T1000 (cell line): ENCODE measurements at regions not wholly inside any gene's neighbourhood (a gene's known extent, or its start where the extent isn't known, plus 50 kb on each side); places are given as distances from the start of the nearest gene placed in this dataset.
A peak's percentile ranks its signal among the peaks of the same experiment; 100 is the strongest.
"Not testable (repeated sequence)": the region's sequence is repeated elsewhere in the genome, so short reads cannot be mapped to it uniquely, and the experiment has no call there.

ENCODE experiments used
- DNase-seq: peaks from one replicate; lab custom pipeline; 2025; ENCODE audit warnings: mixed read lengths; lab: John Stamatoyannopoulos, UW

DNA sequence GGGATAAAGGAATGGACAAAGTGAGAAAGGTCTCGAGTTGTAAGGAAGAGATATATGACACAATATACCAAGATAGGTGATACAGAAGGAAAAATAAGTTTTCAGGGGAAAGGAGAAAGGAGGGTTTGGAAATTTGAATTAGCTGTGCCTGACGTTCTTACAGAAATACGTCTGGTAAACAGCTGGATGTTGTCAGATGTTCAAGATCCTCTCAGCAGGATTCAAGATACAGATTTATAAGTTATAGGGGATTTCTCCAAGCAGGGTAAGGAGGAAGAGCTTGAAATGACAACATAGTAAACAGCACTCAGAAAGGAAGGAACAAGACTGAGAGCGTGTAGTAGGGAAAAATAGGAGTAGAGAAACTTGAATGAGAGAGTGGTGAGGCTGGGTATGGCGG lies 1184.1 kb downstream of the TYW1 start:
- no peak for DNase-seq

- DNase-seq: no peak
These were observed 1186.5 kb downstream of the TYW1 start for GRCh38 chr7:68183176-68183575.

DNA sequence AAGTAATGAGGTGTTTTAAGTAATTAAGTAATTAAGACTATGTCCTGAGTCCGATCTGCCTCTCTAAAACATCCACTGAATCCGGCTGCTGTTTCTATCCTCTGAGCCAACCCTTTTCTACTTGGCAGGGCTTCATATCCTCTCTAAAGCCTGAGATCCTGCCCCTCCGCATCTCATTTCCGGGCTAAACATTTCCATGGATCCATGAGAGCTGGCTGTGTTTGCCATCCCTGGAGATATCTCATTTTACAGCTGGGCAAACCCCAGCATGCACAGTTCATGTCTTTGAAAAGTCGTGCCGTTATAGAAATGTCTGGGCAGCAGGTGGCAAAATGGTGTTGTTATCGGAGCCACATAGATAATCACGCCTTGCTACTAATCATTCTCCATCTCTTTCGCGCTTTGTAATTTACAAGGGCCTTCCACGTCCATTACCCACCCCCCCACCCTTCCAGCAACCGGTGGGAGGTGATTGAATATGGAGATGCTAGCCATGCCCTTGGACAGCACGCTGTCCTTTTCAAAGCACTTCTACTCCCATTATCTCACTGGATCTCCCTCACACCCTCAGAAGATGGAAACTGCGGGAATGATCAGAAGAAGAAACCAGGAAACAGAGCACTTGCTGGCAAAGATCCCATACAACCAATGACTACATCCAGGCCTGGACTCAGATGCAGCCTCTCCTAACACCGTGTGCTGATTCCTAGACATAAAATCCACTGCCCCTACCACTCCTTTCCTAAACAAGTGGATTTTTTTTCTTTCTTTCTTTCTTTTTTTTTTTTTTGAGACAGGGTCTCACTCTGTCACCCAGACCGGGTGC lies 1189.2 kb downstream of the TYW1 start:
- no peak for DNase-seq

- no peak for DNase-seq
These were observed 1190.9 kb downstream of the TYW1 start for GRCh38 chr7:68187532-68187931.

DNA sequence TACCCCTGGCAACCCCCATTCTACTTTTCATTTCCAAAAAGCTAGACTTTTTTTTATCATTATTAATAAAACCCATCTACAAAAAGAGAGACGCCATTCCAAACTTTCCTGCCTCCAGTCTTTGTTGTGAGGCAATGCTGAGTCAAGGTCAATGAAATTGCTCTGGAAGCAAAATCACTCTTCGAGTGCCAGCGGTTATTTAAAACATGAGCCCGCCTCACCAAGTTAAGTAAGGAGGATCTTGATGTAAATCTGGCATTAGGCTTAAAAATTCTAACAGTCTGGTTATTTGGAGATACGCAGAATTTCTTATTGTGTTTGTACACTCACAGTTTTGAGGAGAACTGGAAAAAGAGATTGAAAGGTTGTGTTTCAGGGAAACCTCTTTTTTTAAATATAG lies 1196.3 kb downstream of the TYW1 start:
- no peak for DNase-seq

DNA sequence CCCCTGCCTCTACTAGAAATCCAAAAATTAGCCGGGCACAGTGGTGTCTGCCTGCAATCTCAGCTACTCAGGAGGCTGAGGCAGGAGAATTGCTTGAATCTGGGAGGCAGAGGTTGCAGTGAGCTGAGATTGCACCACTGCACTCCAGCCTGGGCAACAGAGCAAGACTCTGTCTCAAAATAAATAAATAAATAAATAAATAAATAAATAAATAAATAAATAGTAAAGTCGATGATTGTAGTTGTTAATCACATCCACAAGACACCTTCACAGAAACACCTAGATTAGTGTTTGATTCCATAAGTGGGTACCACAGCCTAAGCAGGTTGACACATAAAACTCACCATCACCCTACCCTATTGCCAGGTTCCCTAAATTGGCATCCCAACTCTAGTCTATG lies 1199.0 kb downstream of the TYW1 start:
- DNase-seq: not testable (repeated sequence)

GRCh38 chr7:68200051-68200670 lies 1203.5 kb downstream of the TYW1 start:
- DNase-seq: peak; percentile 30

- DNase-seq: no peak
These were observed 1206.6 kb downstream of the TYW1 start for GRCh38 chr7:68203251-68203650.

DNA sequence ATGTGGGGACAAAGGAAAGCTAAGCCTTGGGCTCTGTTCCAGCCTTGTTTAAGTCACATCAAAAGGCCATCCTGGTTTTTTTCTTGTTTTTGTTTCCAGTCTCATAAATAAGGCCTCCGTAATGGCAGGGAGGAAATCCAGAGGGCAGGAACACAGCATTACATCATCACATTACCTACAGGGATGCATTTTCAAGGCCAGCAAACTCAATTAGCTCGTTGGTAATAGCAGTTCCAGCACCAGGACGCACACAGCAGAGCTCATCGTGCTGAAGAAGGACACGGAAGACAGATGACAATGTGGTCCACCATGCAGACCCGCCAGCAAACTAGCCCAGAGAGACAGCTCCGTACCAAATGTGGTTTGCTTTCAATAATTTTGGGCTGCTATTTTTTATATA lies 1209.2 kb downstream of the TYW1 start:
- no peak for DNase-seq

DNA sequence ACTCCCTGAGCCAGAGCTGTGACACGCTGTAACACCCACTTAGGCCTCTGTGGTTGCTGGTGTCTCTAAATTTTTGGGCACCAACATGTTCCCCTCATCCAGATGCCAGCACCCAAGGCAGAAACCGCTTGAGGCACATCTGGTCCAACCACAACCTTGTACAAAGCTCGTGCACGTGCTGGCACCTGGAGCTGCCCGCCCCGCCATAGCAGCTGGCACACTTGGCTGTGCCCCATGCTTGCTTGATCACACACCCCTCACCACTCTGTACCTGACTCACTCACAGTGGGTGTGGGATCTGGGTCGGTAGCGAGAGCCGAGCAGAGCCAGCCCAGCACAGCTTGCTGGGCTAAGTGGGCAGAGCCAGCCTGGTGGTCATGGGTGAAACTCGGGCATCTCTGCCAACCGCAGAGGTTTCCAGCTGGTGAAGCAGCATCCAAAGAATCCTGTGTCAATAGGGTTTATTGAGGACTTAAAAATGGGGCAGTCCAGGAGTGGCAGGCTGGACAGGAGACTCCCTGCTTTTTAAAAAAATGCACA lies 1210.4 kb downstream of the TYW1 start:
- DNase-seq: no peak

DNA sequence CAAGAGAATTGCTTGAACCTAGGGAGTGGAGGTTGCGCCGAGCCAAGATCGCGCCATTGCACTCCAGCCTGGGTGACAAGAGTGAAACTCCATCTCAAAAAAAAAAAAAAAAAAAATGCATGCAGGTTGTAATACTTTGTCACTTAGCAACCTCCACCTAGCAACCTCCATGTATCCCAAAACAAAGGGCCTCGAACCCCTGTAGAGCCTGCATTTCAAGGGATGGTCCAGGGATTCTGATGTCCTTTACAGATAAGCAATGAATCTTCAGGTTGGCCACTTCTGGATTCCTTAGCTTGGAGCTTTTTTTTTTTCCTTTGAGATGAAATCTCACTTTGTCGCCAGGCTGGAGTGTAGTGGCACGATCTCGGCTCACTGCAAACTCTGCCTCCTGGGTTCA lies 1211.0 kb downstream of the TYW1 start:
- DNase-seq: no peak

DNA sequence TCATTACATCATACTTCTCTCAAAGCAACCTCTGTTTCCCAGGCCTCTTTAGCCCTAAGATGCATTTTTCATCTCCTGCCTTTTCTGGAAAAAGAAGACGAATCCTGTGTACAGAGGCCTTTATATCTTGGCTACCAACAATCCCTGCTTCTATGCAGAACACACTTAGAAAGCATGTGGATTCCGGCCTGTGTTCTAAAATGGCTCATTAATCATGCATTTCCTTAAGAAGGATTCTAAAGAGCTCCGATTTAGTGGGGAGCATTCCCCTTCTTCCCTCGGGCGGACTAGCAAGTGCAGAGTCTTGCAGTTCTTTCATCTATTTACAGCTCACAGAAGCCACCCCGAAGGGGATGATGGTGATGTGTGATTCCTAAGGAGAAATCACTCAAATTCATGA lies 1212.9 kb downstream of the TYW1 start:
- no peak for DNase-seq

- DNase-seq: no peak
These were observed 1217.2 kb downstream of the TYW1 start for GRCh38 chr7:68213838-68214237.

DNA sequence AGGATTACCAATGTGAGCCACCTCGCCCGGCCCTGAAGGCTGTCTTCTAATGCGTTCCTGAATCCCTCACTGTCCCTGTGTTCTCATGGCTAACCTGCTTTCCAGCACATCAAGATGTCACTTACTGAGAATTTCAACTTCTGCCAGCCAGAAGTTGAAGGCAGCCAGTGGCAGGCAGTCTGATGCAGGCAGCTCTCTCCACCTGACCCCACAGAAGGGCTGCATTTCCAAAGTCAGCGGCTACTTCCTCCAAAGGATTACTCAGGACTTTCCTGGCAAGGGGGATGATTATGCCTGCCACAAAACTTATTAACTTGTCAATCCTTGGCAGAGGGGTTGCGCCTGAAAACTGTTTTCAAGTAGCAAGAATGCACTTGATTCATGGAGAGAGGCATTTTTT lies 1219.4 kb downstream of the TYW1 start:
- DNase-seq: no peak

DNA sequence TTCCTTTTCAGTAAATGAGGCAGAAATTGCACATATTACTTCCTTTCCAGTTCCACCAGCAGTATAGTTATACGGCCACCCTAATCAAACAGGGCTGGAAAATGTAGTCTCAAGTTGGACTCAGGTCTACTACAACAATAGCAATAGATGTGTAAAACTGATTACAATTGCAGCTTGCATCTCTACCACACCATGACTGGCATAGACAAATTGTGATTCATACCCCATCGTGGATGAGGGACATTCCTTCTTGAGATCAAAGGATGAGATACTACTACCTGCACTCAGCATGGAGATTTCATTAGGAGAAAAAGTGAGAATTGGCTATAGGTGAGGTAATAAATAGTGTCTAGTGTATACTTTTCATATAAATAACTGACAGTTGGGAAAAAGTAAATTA lies 1220.8 kb downstream of the TYW1 start:
- no peak for DNase-seq

- DNase-seq: no peak
These were observed 1221.8 kb downstream of the TYW1 start for GRCh38 chr7:68218461-68218860.

GRCh38 chr7:68222311-68222710 lies 1225.7 kb downstream of the TYW1 start:
- DNase-seq: no peak

DNA sequence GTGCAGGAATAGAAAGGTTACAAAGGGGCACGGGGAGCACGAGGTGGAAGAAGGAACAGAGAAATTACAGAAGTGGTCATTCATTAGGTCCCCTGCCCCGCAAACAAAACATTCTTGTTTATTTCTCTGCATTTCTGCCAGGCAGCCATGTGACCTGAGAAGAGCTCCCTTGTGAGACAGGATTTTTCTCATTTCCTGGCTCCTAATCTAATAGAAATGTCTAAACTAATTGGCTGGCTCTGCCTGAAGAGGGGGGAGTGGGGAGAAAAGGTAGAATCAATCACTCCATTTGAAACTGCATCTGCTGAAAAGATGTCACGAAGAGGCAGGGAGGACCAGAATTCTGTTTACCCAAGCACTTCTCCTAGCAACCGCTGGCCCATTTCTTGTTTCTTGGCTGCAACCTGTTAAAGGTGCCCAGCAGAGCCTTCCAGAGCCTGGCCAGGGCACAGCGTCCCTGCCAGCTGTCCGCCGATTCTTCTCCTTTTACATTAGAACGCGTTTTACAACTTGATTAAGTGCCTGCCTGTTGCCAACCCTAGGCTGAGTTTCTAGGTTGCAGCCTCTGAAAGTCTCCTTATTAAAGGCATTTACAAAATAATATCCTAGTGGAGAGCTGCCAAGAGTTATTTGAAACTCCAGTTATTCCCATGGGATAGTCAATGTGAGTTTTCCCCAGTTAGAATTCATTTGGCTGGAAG lies 1227.6 kb downstream of the TYW1 start:
- no peak for DNase-seq

- not testable (repeated sequence) for DNase-seq
These were observed 1234.4 kb downstream of the TYW1 start for GRCh38 chr7:68231011-68231410.

DNA sequence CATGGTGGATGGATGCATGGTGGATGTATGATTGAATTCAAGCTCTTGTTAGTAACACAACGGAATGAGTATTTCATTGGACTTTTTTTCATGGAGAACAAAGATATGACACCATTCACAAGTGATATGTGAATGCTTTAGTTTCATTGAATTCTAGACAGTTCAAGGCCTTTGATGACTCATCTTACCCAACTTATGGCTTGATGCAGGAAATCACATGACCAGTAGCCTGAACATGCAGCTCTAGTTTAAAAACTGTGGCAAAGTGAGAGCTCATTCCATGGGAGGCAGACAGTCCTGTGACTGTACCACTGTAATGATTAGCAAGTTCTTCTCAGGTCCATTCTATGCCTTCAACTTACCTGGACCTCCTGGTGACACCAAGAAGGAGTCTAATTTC lies 1239.3 kb downstream of the TYW1 start:
- no peak for DNase-seq

GRCh38 chr7:68238204-68238805 lies 1241.7 kb downstream of the TYW1 start:
- DNase-seq: no peak

GRCh38 chr7:68243128-68243527 lies 1246.5 kb downstream of the TYW1 start:
- DNase-seq: no peak
